Spinal cord (tissue), 9 donors: ENCODE measurements at regions not wholly inside any gene's neighbourhood (a gene's known extent, or its start where the extent isn't known, plus 50 kb on each side); places are given as distances from the start of the nearest gene placed in this dataset.
"Not testable (repeated sequence)": the region's sequence is repeated elsewhere in the genome, so short reads cannot be mapped to it uniquely, and the experiment has no call there.

Source experiments
- DNase-seq, 6 donors: peaks; one replicate each; pipeline versions ENCODE4 v3.0.0 to v3.0.0-alpha.2; 2013 to 2015; ENCODE audit warnings: low spot score in 6 of 6, low read depth in 4 of 6
- H3K27ac ChIP-seq: one replicate; pipeline ENCODE4 v1.5.1; 2013; ENCODE audit warnings: low read depth, low read length, control low read depth
- H3K27me3 ChIP-seq: one replicate; pipeline ENCODE4 v1.6.1; 2013; ENCODE audit warnings: low read length; ENCODE audit not compliant: control insufficient read depth, insufficient read depth
- H3K36me3 ChIP-seq: one replicate; pipeline ENCODE4 v1.6.1; 2013; ENCODE audit warnings: low read length; ENCODE audit not compliant: control insufficient read depth, insufficient read depth
- H3K4me1 ChIP-seq: one replicate; pipeline ENCODE4 v1.6.1; 2013; ENCODE audit warnings: low read length; ENCODE audit not compliant: control insufficient read depth, insufficient read depth
- H3K4me3 ChIP-seq: one replicate; pipeline ENCODE4 v1.5.1; 2013; ENCODE audit warnings: low read depth, low read length, control low read depth
- H3K9me3 ChIP-seq: one replicate; pipeline ENCODE4 v1.6.1; 2013; ENCODE audit warnings: low read length; ENCODE audit not compliant: control insufficient read depth, insufficient read depth
- WGBS: methylation state at CpG from one replicate; pipeline ENCODE4 v1.1.5; 2013; ENCODE audit warnings: missing lambda C conversion rate; ENCODE audit not compliant: insufficient coverage; 5-methylcytosine and 5-hydroxymethylcytosine counted together
- donor health status: healthy.

- Histone ChIP-seq H3K9me3 (no peaks in the 10 kb centered on the region), H3K4me3 (no peak overlapping the region), H3K4me1 (no peaks in the 10 kb centered on the region), H3K27me3 (no peaks in the 10 kb centered on the region), H3K36me3 (no peaks in the 10 kb centered on the region), H3K27ac (no peak overlapping the region)
- WGBS = 90% methylated on average over 6 of the region's 9 CpGs
- DNase-seq = no peak
Observed at GRCh38 chr7:65453341-65454030, 79.8 kb downstream of the ZNF92 start.

GRCh38 chr7:65454469-65454868 lies 80.8 kb downstream of the ZNF92 start:
- H3K27ac ChIP-seq = no peak overlapping the region
- no peaks in the 10 kb centered on the region for H3K36me3 ChIP-seq
- no peak overlapping the region for H3K4me3 ChIP-seq
- H3K4me1 ChIP-seq = no peaks in the 10 kb centered on the region
- no peaks in the 10 kb centered on the region for H3K9me3 ChIP-seq
- no peak for DNase-seq
- no peaks in the 10 kb centered on the region for H3K27me3 ChIP-seq

GRCh38 chr7:65455050-65455449 lies 81.4 kb downstream of the ZNF92 start:
- WGBS = 86% methylated on average over 2 of the region's 4 CpGs
- not testable (repeated sequence) for H3K27me3 ChIP-seq, H3K36me3 ChIP-seq, H3K9me3 ChIP-seq, DNase-seq, H3K4me1 ChIP-seq, H3K4me3 ChIP-seq, H3K27ac ChIP-seq

- no peak overlapping the region for H3K4me3 ChIP-seq
- H3K27ac ChIP-seq = no peak overlapping the region
- 100% methylated on average over 1 of the region's 5 CpGs for WGBS
- no peaks in the 10 kb centered on the region for H3K27me3 ChIP-seq
- H3K4me1 ChIP-seq = no peaks in the 10 kb centered on the region
- H3K9me3 ChIP-seq = no peaks in the 10 kb centered on the region
- no peaks in the 10 kb centered on the region for H3K36me3 ChIP-seq
- DNase-seq = no peak
Observed at GRCh38 chr7:65457705-65458104, 84.0 kb downstream of the ZNF92 start.

- Histone ChIP-seq H3K27me3 (no peaks in the 10 kb centered on the region), H3K4me1 (no peaks in the 10 kb centered on the region), H3K27ac (no peak overlapping the region), H3K4me3 (no peak overlapping the region), H3K36me3 (no peaks in the 10 kb centered on the region), H3K9me3 (no peaks in the 10 kb centered on the region)
- WGBS = no CpG with 5 or more reads among the region's 4 CpGs
- no peak for DNase-seq
Observed at GRCh38 chr7:65459438-65459837, 85.8 kb downstream of the ZNF92 start.

GRCh38 chr7:65462148-65462716 lies 88.6 kb downstream of the ZNF92 start:
- Histone ChIP-seq H3K36me3 (no peaks in the 10 kb centered on the region), H3K4me1 (no peaks in the 10 kb centered on the region), H3K9me3 (no peaks in the 10 kb centered on the region), H3K4me3 (no peak overlapping the region), H3K27me3 (no peaks in the 10 kb centered on the region), H3K27ac (no peak overlapping the region)
- DNase-seq = no peak
- no CpG with 5 or more reads among the region's 3 CpGs for WGBS

GRCh38 chr7:65463184-65463583 lies 89.5 kb downstream of the ZNF92 start:
- Histone ChIP-seq H3K4me3 (no peak overlapping the region), H3K27ac (no peak overlapping the region), H3K9me3 (no peaks in the 10 kb centered on the region), H3K4me1 (no peaks in the 10 kb centered on the region), H3K36me3 (no peaks in the 10 kb centered on the region), H3K27me3 (no peaks in the 10 kb centered on the region)
- 90% methylated on average over 1 of the region's 3 CpGs for WGBS
- DNase-seq = no peak

- not testable (repeated sequence) for DNase-seq, H3K9me3 ChIP-seq, H3K4me3 ChIP-seq, H3K36me3 ChIP-seq, H3K27ac ChIP-seq, H3K27me3 ChIP-seq, H3K4me1 ChIP-seq
- WGBS = 89% methylated on average over 14 of the region's 14 CpGs
Observed at GRCh38 chr7:65469919-65470558, 96.4 kb downstream of the ZNF92 start.

GRCh38 chr7:65471587-65471986 lies 97.9 kb downstream of the ZNF92 start:
- Histone ChIP-seq H3K27ac (no peak overlapping the region), H3K27me3 (no peaks in the 10 kb centered on the region), H3K9me3 (no peaks in the 10 kb centered on the region), H3K36me3 (no peaks in the 10 kb centered on the region), H3K4me3 (no peak overlapping the region), H3K4me1 (no peaks in the 10 kb centered on the region)
- 83% methylated on average over 1 of the region's 4 CpGs for WGBS
- no peak for DNase-seq
